ENCODE measurements at regions not wholly inside any gene's neighbourhood (a gene's known extent, or its start where the extent isn't known, plus 50 kb on each side); places are given as distances from the start of the nearest gene placed in this dataset.
A peak's percentile ranks its signal among the peaks of the same experiment; 100 is the strongest.

DNA sequence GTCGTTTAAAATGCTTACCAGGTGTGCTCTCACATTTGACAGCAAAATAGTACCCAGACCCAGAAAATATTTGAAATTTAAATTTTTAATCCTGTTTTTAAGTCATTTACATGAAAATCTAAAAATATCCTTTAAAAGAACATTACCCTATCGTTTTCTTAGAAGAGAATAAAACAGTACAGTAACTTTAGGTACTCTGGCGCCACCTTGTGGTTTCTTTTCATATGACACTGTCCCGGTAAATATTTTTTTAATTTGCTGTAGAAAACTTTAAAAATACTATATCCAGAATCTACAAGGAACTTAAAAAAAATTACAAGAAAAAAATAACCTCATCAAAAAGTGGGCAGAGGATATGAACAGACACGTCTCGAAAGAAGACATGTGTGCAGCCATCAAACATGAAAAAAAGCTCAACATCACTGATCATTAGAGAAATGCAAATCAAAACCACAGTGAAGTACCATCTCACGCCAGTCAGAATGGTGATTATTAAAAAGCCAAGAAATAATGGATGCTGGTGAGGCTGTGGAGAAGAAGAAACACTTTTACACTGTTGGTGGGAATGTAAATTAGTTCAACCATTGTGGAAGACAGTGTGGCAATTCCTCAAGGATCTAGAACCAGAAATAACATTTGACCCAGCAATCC is 129.2 kb downstream of the RGS21 start (continued):
- peak; percentile 52; the same call in 1 of the 2 replicates for TF ChIP-seq MEF2A (IDR thresholded peaks at IDR 0.05; ENCODE audit: control insufficient read depth, low read depth, low read length)
- TF ChIP-seq, protein P1, sequence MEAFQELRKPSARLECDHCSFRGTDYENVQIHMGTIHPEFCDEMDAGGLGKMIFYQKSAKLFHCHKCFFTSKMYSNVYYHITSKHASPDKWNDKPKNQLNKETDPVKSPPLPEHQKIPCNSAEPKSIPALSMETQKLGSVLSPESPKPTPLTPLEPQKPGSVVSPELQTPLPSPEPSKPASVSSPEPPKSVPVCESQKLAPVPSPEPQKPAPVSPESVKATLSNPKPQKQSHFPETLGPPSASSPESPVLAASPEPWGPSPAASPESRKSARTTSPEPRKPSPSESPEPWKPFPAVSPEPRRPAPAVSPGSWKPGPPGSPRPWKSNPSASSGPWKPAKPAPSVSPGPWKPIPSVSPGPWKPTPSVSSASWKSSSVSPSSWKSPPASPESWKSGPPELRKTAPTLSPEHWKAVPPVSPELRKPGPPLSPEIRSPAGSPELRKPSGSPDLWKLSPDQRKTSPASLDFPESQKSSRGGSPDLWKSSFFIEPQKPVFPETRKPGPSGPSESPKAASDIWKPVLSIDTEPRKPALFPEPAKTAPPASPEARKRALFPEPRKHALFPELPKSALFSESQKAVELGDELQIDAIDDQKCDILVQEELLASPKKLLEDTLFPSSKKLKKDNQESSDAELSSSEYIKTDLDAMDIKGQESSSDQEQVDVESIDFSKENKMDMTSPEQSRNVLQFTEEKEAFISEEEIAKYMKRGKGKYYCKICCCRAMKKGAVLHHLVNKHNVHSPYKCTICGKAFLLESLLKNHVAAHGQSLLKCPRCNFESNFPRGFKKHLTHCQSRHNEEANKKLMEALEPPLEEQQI (IDR thresholded peaks at IDR 0.05), result 0 out of 2 replicates have a peak, but pooled peaks have one; percentile 49
- TF ChIP-seq, protein P2, sequence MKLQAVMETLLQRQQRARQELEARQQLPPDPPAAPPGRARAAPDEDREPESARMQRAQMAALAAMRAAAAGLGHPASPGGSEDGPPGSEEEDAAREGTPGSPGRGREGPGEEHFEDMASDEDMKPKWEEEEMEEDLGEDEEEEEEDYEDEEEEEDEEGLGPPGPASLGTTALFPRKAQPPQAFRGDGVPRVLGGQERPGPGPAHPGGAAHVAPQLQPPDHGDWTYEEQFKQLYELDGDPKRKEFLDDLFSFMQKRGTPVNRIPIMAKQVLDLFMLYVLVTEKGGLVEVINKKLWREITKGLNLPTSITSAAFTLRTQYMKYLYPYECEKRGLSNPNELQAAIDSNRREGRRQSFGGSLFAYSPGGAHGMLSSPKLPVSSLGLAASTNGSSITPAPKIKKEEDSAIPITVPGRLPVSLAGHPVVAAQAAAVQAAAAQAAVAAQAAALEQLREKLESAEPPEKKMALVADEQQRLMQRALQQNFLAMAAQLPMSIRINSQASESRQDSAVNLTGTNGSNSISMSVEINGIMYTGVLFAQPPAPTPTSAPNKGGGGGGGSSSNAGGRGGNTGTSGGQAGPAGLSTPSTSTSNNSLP (IDR thresholded peaks at IDR 0.05; ENCODE audit: borderline replicate concordance, low read depth, low read length), result peak; percentile 65; the same call in 1 of the 2 replicates
- TF ChIP-seq, protein P3, sequence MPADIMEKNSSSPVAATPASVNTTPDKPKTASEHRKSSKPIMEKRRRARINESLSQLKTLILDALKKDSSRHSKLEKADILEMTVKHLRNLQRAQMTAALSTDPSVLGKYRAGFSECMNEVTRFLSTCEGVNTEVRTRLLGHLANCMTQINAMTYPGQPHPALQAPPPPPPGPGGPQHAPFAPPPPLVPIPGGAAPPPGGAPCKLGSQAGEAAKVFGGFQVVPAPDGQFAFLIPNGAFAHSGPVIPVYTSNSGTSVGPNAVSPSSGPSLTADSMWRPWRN (IDR thresholded peaks at IDR 0.05; ENCODE audit: low read depth), result no peak
- TF ChIP-seq HNRNPLL (IDR thresholded peaks at IDR 0.05; ENCODE audit: low read depth, low read length, poor library complexity, severe bottlenecking), result no peak
- TF ChIP-seq KAT7 (CRISPR knock-in tag; IDR thresholded peaks at IDR 0.05; ENCODE audit: borderline replicate concordance), result no peak
- no peak for TF ChIP-seq BDP1 (IDR thresholded peaks at IDR 0.05; ENCODE audit: insufficient read depth, insufficient read length)
- no peak for TF ChIP-seq SLC30A9 (CRISPR knock-in tag; IDR thresholded peaks at IDR 0.05)
- TF ChIP-seq SAFB2 (IDR thresholded peaks at IDR 0.05; ENCODE audit: borderline replicate concordance, low read depth, low read length, severe bottlenecking), result no peak
- TF ChIP-seq EGR1 (conservative IDR thresholded peaks at IDR 0.05), result no peak
- 0 out of 2 replicates have a peak, but pooled peaks have one; percentile 11 for TF ChIP-seq JUND (IDR thresholded peaks at IDR 0.05; ENCODE audit: borderline replicate concordance, low read depth, low read length)
- TF ChIP-seq JUND (tag; IDR thresholded peaks at IDR 0.05; ENCODE audit: borderline replicate concordance, low read depth, low read length), result no peak
- TF ChIP-seq ZNF384 (IDR thresholded peaks at IDR 0.05; ENCODE audit: low read depth, low read length), result peak; percentile 61
- no peak for TF ChIP-seq SIN3A (IDR thresholded peaks at IDR 0.05; ENCODE audit: borderline replicate concordance in 2 of 2, control insufficient read depth in 1 of 2, low read depth in 2 of 2, low read length in 2 of 2)
- TF ChIP-seq SMC3 (conservative IDR thresholded peaks at IDR 0.05; ENCODE audit: insufficient read depth, low read depth, low read length), result peak; percentile 51; the same call in 1 of the 2 replicates
- no peak for TF ChIP-seq FOS (IDR thresholded peaks at IDR 0.05; ENCODE audit: extremely low read depth, insufficient read length)
- peak; percentile 86 to 92 for TF ChIP-seq RAD21 (CRISPR knock-in tag; conservative IDR thresholded peaks at IDR 0.05 in 1 of 2, IDR thresholded peaks at IDR 0.05 in 1 of 2)

Data from K562 (cell line).